ENCODE measurements at regions not wholly inside any gene's neighbourhood (a gene's known extent, or its start where the extent isn't known, plus 50 kb on each side); places are given as distances from the start of the nearest gene placed in this dataset.

- H3K36me3 ChIP-seq (ENCODE audit: control insufficient read depth in 4 of 4, insufficient read depth in 3 of 4, low read depth in 1 of 4, low read length in 3 of 4): no peaks in the 10 kb centered on the region
- no peaks in the 10 kb centered on the region for H3K4me1 ChIP-seq (ENCODE audit: control insufficient read depth in 4 of 4, insufficient read depth in 4 of 4, low read length in 3 of 4)
- DNase-seq (ENCODE audit: low spot score): no peak
- no peaks in the 10 kb centered on the region for H3K9me3 ChIP-seq (ENCODE audit: control insufficient read depth in 4 of 4, low read length in 3 of 4)
- no peak for TF ChIP-seq RXRA (IDR thresholded peaks at IDR 0.05)
- no peak for TF ChIP-seq REST (IDR thresholded peaks at IDR 0.05)
- TF ChIP-seq ZBTB33 (IDR thresholded peaks at IDR 0.05): no peak
- no peak for TF ChIP-seq NR2F2 (IDR thresholded peaks at IDR 0.05)
- TF ChIP-seq EGR1 (IDR thresholded peaks at IDR 0.05; ENCODE audit: low read depth in 2 of 2): no peak
- WGBS: 76% methylated on average over 1 of the region's 1 CpG
- H3K27ac ChIP-seq (ENCODE audit: low read depth in 1 of 2, low read length in 2 of 2): no peak overlapping the region
- no peak overlapping the region for H3K9ac ChIP-seq (ENCODE audit: low read depth in 1 of 2, low read length in 2 of 2)
- H3K27me3 ChIP-seq (ENCODE audit: control insufficient read depth in 4 of 4, insufficient read depth in 4 of 4, low read length in 3 of 4): peaks cover 0 to 3% (median 0%) of the 10 kb centered on the region in 4 donors
- no peak overlapping the region for H3K4me3 ChIP-seq (ENCODE audit: low read depth in 1 of 3, low read length in 3 of 3)
Observed at GRCh38 chr5:98637116-98637515, 136.3 kb upstream of the RGMB start.

DNA sequence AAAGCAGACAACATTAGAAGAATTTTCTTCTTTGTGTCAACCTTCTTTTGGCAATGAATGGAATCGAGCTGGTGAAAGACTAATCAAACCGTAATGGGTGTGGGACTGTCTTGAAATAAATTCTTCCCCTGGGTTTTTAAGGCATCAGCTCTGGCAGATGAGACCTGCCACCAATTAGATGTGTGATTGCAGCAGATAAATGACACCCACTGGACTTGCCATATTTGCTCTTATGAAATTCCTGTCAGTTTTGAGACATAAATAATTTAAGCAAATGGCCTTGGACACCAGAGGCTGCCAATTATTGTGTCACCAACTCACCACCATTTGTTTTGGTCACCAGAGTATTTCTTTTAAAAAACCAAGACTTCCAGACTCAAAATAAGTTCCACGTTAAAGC is 135.9 kb upstream of the RGMB start:
- H3K4me1 ChIP-seq (ENCODE audit: control insufficient read depth in 4 of 4, insufficient read depth in 4 of 4, low read length in 3 of 4): no peaks in the 10 kb centered on the region
- H3K36me3 ChIP-seq (ENCODE audit: control insufficient read depth in 4 of 4, insufficient read depth in 3 of 4, low read depth in 1 of 4, low read length in 3 of 4): no peaks in the 10 kb centered on the region
- no peak overlapping the region for H3K9ac ChIP-seq (ENCODE audit: low read depth in 1 of 2, low read length in 2 of 2)
- no peak overlapping the region for H3K4me3 ChIP-seq (ENCODE audit: low read depth in 1 of 3, low read length in 3 of 3)
- H3K9me3 ChIP-seq (ENCODE audit: control insufficient read depth in 4 of 4, low read length in 3 of 4): no peaks in the 10 kb centered on the region
- 66% methylated on average over 3 of the region's 3 CpGs for WGBS
- TF ChIP-seq ZBTB33 (IDR thresholded peaks at IDR 0.05) (no peak), HNF4A (conservative IDR thresholded peaks at IDR 0.05) (no peak), NR2F2 (IDR thresholded peaks at IDR 0.05) (no peak)
- no peak for DNase-seq (ENCODE audit: low spot score)
- peaks cover 0 to 3% (median 0%) of the 10 kb centered on the region in 4 donors for H3K27me3 ChIP-seq (ENCODE audit: control insufficient read depth in 4 of 4, insufficient read depth in 4 of 4, low read length in 3 of 4)
- H3K27ac ChIP-seq (ENCODE audit: low read depth in 1 of 2, low read length in 2 of 2): no peak overlapping the region

DNA sequence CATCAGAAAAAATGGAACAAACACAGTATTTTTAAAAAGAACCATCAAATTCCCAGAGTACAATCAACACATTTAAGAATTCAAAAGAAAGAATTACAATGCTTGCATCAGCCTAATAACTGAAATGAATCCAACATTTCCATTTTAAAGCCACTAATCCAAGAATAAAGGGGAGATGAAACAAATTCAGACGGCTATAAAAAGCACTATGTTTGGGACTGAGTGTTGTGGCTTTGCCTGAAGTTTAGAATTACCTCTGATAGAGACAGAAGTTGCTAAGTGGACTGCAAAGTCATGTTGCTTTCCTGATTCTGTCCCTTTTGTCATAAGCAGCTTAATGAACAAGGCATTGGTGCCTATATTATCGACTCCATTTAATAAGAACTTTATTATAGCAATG is 135.4 kb upstream of the RGMB start:
- Histone ChIP-seq H3K9ac (ENCODE audit: low read depth in 1 of 2, low read length in 2 of 2) (no peak overlapping the region), H3K36me3 (ENCODE audit: control insufficient read depth in 4 of 4, insufficient read depth in 3 of 4, low read depth in 1 of 4, low read length in 3 of 4) (no peaks in the 10 kb centered on the region), H3K9me3 (ENCODE audit: control insufficient read depth in 4 of 4, low read length in 3 of 4) (no peaks in the 10 kb centered on the region), H3K4me3 (ENCODE audit: low read depth in 1 of 3, low read length in 3 of 3) (no peak overlapping the region), H3K27me3 (ENCODE audit: control insufficient read depth in 4 of 4, insufficient read depth in 4 of 4, low read length in 3 of 4) (peaks cover 0 to 3% (median 0%) of the 10 kb centered on the region in 4 donors), H3K4me1 (ENCODE audit: control insufficient read depth in 4 of 4, insufficient read depth in 4 of 4, low read length in 3 of 4) (no peaks in the 10 kb centered on the region), H3K27ac (ENCODE audit: low read depth in 1 of 2, low read length in 2 of 2) (no peak overlapping the region)
- TF ChIP-seq HNF4G (IDR thresholded peaks at IDR 0.05): no peak
- no peak for TF ChIP-seq EGR1 (IDR thresholded peaks at IDR 0.05; ENCODE audit: low read depth in 2 of 2)
- TF ChIP-seq YY1 (IDR thresholded peaks at IDR 0.05): no peak
- TF ChIP-seq FOXA1 (IDR thresholded peaks at IDR 0.05): no peak
- TF ChIP-seq FOXA2 (IDR thresholded peaks at IDR 0.05): no peak
- no peak for TF ChIP-seq NR2F2 (IDR thresholded peaks at IDR 0.05)
- TF ChIP-seq SP1 (IDR thresholded peaks at IDR 0.05): no peak
- TF ChIP-seq GABPA (IDR thresholded peaks at IDR 0.05 in 1 of 2, conservative IDR thresholded peaks at IDR 0.05 in 1 of 2): no peak
- no peak for TF ChIP-seq RXRA (IDR thresholded peaks at IDR 0.05)
- DNase-seq (ENCODE audit: low spot score): no peak
- WGBS: 62% methylated on average over 2 of the region's 2 CpGs

Measured in liver (tissue), 7 donors.